SU-DHL-6 (cell line): ENCODE measurements at regions not wholly inside any gene's neighbourhood (a gene's known extent, or its start where the extent isn't known, plus 50 kb on each side); places are given as distances from the start of the nearest gene placed in this dataset.

ENCODE experiments used
- H2AFZ ChIP-seq: fragments of 200-600 bp; sonication (generic); 2 replicates; pipeline ENCODE4 v1.6.1; 2014; ENCODE audit warnings: low read depth, mild to moderate bottlenecking, moderate library complexity, mixed read lengths, antibody characterized with exemption, low read length; ENCODE audit not compliant: severe bottlenecking
- H3F3A ChIP-seq: fragments of 200-600 bp; shearing (Covaris generic); 2 replicates; pipeline ENCODE4 v1.6.0; 2016; ENCODE audit warnings: antibody characterized with exemption, mild to moderate bottlenecking; ENCODE audit not compliant: insufficient read depth
- H3K27ac ChIP-seq: fragments of 200-600 bp; sonication (generic); 2 replicates; pipeline ENCODE4 v1.5.1; 2016; ENCODE audit warnings: low read depth, mild to moderate bottlenecking, low read length, moderate library complexity, mixed read lengths
- H3K27me3 ChIP-seq: fragments of 200-600 bp; sonication (generic), shearing (Covaris generic); 2 replicates; pipeline ENCODE4 v1.6.0; 2014; ENCODE audit warnings: mild to moderate bottlenecking, low read length
- H3K36me3 ChIP-seq: fragments of 200-600 bp; sonication (generic); 2 replicates; pipeline ENCODE4 v1.6.1; 2014; ENCODE audit warnings: mild to moderate bottlenecking, low read length, mixed read lengths
- H3K4me2 ChIP-seq: fragments of 300-600, 200-600 bp; shearing (Covaris generic), sonication (generic); 2 replicates; pipeline ENCODE4 v1.6.0; 2014; ENCODE audit warnings: low read length, low read depth, mild to moderate bottlenecking; ENCODE audit not compliant: poor library complexity, severe bottlenecking
- H3K4me3 ChIP-seq: fragments of 200-600 bp; sonication (generic); 2 replicates; pipeline ENCODE4 v1.5.1; 2014; ENCODE audit warnings: antibody characterized with exemption, low read length, mild to moderate bottlenecking, mixed read lengths; ENCODE audit not compliant: insufficient read depth, poor library complexity, severe bottlenecking
- H3K79me2 ChIP-seq: fragments of 200-600 bp; sonication (generic); 2 replicates; pipeline ENCODE4 v1.6.1; 2014; ENCODE audit warnings: mild to moderate bottlenecking, low read length, moderate library complexity; ENCODE audit not compliant: insufficient read depth
- H3K9ac ChIP-seq: fragments of 200-600 bp; sonication (generic); 2 replicates; pipeline ENCODE4 v1.7.0; 2014; ENCODE audit warnings: mild to moderate bottlenecking, low read length
- H3K9me2 ChIP-seq: fragments of 200-600 bp; sonication (generic); replicated peaks from 2 replicates; pipeline ENCODE4 v1.6.1; 2014; ENCODE audit warnings: low read length; ENCODE audit not compliant: insufficient read depth
- H3K9me3 ChIP-seq: fragments of 200-600 bp; sonication (generic); 2 replicates; pipeline ENCODE4 v1.6.1; 2014; ENCODE audit warnings: low read length, mixed read lengths; ENCODE audit not compliant: insufficient read depth
- H4K20me1 ChIP-seq: fragments of 200-600 bp; sonication (generic); 2 replicates; pipeline ENCODE4 v1.6.1; 2014; ENCODE audit warnings: low read depth, mild to moderate bottlenecking, antibody characterized with exemption, low read length, moderate library complexity, mixed read lengths
- EZH2phosphoT487 ChIP-seq: fragments of 200-600 bp; sonication (generic), shearing (Covaris generic); conservative IDR thresholded peaks from 2 replicates; pipeline ENCODE4 v1.6.1; 2018; ENCODE audit warnings: mild to moderate bottlenecking, antibody characterized with exemption, low read length, moderate library complexity, mixed read lengths
- TF ChIP-seq, protein P1 (sequence below): fragments of 200-600 bp; sonication (generic); IDR thresholded peaks from one replicate; pipeline ENCODE4 v1.5.1; 2017; ENCODE audit warnings: antibody characterized with exemption, mild to moderate bottlenecking, low read length, moderate library complexity; ENCODE audit not compliant: insufficient read depth, poor library complexity, severe bottlenecking

- Histone ChIP-seq H3K9ac (no peak overlapping the region), H3K4me3 (no peak overlapping the region), H3K27ac (no peak overlapping the region), H3K27me3 (no peaks in the 10 kb centered on the region), H3K9me2 (no peaks in the 10 kb centered on the region), H3K9me3 (no peaks in the 10 kb centered on the region), H3K36me3 (no peaks in the 10 kb centered on the region), H2AFZ (no peak overlapping the region), H3K4me2 (no peak overlapping the region), H4K20me1 (no peaks in the 10 kb centered on the region), H3F3A (no peaks in the 10 kb centered on the region), H3K79me2 (no peaks in the 10 kb centered on the region)
- TF ChIP-seq, protein P1, sequence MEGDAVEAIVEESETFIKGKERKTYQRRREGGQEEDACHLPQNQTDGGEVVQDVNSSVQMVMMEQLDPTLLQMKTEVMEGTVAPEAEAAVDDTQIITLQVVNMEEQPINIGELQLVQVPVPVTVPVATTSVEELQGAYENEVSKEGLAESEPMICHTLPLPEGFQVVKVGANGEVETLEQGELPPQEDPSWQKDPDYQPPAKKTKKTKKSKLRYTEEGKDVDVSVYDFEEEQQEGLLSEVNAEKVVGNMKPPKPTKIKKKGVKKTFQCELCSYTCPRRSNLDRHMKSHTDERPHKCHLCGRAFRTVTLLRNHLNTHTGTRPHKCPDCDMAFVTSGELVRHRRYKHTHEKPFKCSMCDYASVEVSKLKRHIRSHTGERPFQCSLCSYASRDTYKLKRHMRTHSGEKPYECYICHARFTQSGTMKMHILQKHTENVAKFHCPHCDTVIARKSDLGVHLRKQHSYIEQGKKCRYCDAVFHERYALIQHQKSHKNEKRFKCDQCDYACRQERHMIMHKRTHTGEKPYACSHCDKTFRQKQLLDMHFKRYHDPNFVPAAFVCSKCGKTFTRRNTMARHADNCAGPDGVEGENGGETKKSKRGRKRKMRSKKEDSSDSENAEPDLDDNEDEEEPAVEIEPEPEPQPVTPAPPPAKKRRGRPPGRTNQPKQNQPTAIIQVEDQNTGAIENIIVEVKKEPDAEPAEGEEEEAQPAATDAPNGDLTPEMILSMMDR = no peak
These were observed 710.1 kb downstream of the NR4A2 start for GRCh38 chr2:155622443-155622842.

DNA sequence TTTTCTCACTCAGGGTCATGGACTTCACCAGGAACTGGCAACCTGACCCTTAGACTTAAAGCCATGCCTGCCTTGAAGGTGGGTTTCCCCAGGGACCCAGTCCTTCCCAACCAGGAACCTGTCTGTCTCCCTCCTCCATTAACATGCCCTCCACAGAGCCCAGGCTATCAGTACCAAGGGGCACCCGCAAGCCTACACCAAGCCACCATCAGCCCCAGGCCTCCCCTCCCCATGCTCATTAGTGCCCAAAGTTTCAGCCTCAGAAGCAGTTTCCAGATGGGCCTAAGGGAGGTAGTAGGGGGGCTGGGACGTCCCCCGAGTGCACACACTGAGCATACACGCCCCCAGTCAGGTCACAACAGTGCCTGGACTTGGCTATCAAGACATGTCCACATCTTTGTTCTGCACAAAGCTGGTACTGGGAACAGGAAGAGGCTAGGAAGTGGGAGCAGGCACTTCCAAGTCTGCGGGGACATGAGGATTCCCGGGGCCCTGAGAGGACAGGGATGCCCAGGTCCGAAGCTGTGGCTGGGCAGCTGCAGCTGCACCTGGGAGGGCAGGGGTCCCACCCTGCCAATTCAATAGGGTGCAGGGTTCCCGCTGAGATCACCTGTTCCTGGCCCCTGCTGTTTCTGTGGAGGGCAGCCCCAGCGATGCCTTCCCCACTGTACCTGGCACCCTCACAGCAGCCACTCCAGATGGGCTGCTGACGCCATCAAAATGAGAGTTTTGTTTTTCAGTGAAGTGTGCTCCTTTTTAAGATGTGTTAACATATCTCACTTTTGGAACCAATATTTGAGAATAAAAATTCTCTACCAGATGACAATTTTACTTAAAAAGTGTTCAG is 731.4 kb downstream of the NR4A2 start:
- Histone ChIP-seq H3K27ac (no peak overlapping the region), H3K36me3 (no peaks in the 10 kb centered on the region), H3K79me2 (no peaks in the 10 kb centered on the region), H4K20me1 (no peaks in the 10 kb centered on the region), H3K4me3 (no peak overlapping the region), H3K9ac (no peak overlapping the region), H3K9me3 (no peaks in the 10 kb centered on the region), H3K27me3 (no peaks in the 10 kb centered on the region), H3F3A (no peaks in the 10 kb centered on the region), H3K4me2 (no peak overlapping the region), H2AFZ (no peak overlapping the region), H3K9me2 (no peaks in the 10 kb centered on the region)
- TF ChIP-seq, protein P1 = no peak
- no peak for TF ChIP-seq EZH2phosphoT487

DNA sequence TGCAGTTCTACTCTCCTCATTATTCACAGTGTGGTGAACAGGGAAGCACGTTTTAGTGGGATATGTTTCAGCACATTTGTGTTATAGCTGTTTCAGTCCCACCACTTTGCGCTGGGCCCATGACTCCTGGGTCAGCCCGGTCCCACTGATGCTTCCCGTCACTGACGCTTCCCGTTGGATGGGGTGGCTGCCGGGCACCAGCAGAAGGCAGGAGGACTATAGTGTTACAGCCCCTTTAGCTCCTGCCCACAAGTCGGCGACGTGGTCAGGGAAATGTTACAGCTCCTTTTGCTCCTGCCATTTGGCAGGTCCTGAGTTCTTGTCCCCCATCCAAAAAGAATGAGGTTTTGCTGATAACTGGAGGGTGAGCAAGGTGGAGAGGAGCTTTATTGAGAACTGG is 732.2 kb downstream of the NR4A2 start:
- H3K4me2 ChIP-seq = no peak overlapping the region
- no peaks in the 10 kb centered on the region for H4K20me1 ChIP-seq
- no peaks in the 10 kb centered on the region for H3K9me2 ChIP-seq
- H3K79me2 ChIP-seq = no peaks in the 10 kb centered on the region
- no peaks in the 10 kb centered on the region for H3K36me3 ChIP-seq
- H3K4me3 ChIP-seq = no peak overlapping the region
- no peak overlapping the region for H2AFZ ChIP-seq
- H3K9me3 ChIP-seq = no peaks in the 10 kb centered on the region
- H3K9ac ChIP-seq = no peak overlapping the region
- H3F3A ChIP-seq = no peaks in the 10 kb centered on the region
- H3K27me3 ChIP-seq = no peaks in the 10 kb centered on the region
- H3K27ac ChIP-seq = no peak overlapping the region
- no peak for TF ChIP-seq EZH2phosphoT487
- TF ChIP-seq, protein P1 = no peak
